ENCODE measurements at regions not wholly inside any gene's neighbourhood (a gene's known extent, or its start where the extent isn't known, plus 50 kb on each side); places are given as distances from the start of the nearest gene placed in this dataset.

DNA sequence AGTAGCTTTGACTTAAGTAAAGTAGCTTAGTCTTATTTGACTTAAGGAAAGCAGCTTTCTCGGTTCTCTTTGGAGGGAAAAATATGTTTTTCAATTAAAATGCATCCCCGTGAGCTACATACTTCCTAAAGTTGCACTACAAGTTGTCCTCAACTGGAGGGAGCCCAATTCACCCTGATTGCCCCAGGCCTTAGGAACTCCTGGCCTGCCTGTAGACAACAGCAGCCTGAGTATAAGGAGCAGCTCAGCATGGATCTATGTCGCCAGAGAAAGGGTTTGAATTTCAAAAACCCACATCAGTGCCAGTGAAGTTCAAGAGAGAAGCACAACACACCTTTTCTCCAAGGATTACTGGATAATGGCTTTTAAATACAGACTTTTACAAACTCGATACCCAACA, 772.0 kb downstream of the TNS3 start:
- Mint-ChIP-seq H3K36me3 (ENCODE audit: unreplicated experiment) (no peaks in the 10 kb centered on the region), H3K27me3 (ENCODE audit: unreplicated experiment) (no peaks in the 10 kb centered on the region), H3K9me3 (ENCODE audit: unreplicated experiment) (no peaks in the 10 kb centered on the region), H3K27ac (ENCODE audit: unreplicated experiment) (no peak overlapping the region), H3K4me1 (ENCODE audit: unreplicated experiment) (peaks cover 37% of the 10 kb centered on the region), H3K4me3 (ENCODE audit: unreplicated experiment) (no peak overlapping the region)
- TF ChIP-seq, protein P1, sequence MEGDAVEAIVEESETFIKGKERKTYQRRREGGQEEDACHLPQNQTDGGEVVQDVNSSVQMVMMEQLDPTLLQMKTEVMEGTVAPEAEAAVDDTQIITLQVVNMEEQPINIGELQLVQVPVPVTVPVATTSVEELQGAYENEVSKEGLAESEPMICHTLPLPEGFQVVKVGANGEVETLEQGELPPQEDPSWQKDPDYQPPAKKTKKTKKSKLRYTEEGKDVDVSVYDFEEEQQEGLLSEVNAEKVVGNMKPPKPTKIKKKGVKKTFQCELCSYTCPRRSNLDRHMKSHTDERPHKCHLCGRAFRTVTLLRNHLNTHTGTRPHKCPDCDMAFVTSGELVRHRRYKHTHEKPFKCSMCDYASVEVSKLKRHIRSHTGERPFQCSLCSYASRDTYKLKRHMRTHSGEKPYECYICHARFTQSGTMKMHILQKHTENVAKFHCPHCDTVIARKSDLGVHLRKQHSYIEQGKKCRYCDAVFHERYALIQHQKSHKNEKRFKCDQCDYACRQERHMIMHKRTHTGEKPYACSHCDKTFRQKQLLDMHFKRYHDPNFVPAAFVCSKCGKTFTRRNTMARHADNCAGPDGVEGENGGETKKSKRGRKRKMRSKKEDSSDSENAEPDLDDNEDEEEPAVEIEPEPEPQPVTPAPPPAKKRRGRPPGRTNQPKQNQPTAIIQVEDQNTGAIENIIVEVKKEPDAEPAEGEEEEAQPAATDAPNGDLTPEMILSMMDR (IDR thresholded peaks at IDR 0.05) = no peak
- no peak for DNase-seq (ENCODE audit: extremely low spot score, unreplicated experiment)

DNA sequence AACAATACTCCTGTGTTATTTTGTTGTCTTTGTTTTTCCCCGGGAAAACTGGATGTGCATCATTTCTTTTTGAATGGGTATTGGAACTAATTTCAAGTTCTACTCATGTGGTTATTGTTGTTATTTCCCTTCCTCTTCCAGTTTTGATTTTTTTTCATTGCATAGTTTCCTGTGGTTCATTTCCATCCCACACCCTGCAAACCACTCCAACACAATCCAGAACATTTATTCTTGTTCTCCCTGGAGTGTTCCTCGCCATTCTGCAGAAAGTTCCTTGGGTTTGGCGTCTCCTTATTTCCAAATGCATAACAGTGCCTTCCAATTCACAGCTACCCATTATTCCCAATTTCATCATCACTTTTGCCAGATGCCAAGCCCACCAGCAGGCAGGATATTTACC, 775.1 kb downstream of the TNS3 start:
- no peak for DNase-seq (ENCODE audit: extremely low spot score, unreplicated experiment)
- Mint-ChIP-seq H3K27ac (ENCODE audit: unreplicated experiment) (no peak overlapping the region), H3K4me1 (ENCODE audit: unreplicated experiment) (peaks cover 22% of the 10 kb centered on the region), H3K9me3 (ENCODE audit: unreplicated experiment) (no peaks in the 10 kb centered on the region), H3K36me3 (ENCODE audit: unreplicated experiment) (no peaks in the 10 kb centered on the region), H3K4me3 (ENCODE audit: unreplicated experiment) (no peak overlapping the region), H3K27me3 (ENCODE audit: unreplicated experiment) (no peaks in the 10 kb centered on the region)
- TF ChIP-seq, protein P1 (IDR thresholded peaks at IDR 0.05) = no peak

DNA sequence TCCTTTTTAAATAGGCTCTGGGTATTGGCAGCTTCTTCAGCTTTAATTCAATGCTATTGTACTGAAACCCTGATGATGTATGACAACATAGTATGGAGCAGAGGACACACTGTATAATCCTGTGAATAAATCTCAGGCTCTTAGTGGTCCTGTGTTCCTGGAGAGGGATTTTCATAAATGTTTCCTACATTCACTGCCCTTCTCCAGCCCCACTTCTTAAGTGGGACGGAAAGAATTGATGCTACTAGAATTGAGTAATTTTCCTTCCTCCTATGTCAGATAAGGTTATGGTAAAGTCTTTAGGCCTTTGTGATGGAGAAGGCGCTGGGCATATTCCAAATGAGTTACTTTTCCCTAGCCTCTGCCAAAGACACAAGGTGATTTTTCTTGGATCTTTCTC, 779.4 kb downstream of the TNS3 start:
- Mint-ChIP-seq H3K27ac (ENCODE audit: unreplicated experiment) (no peak overlapping the region), H3K27me3 (ENCODE audit: unreplicated experiment) (no peaks in the 10 kb centered on the region), H3K4me3 (ENCODE audit: unreplicated experiment) (no peak overlapping the region), H3K9me3 (ENCODE audit: unreplicated experiment) (peaks cover 6% of the 10 kb centered on the region), H3K4me1 (ENCODE audit: unreplicated experiment) (no peaks in the 10 kb centered on the region), H3K36me3 (ENCODE audit: unreplicated experiment) (no peaks in the 10 kb centered on the region)
- DNase-seq (ENCODE audit: extremely low spot score, unreplicated experiment) = no peak
- TF ChIP-seq, protein P1 (IDR thresholded peaks at IDR 0.05) = no peak

DNA sequence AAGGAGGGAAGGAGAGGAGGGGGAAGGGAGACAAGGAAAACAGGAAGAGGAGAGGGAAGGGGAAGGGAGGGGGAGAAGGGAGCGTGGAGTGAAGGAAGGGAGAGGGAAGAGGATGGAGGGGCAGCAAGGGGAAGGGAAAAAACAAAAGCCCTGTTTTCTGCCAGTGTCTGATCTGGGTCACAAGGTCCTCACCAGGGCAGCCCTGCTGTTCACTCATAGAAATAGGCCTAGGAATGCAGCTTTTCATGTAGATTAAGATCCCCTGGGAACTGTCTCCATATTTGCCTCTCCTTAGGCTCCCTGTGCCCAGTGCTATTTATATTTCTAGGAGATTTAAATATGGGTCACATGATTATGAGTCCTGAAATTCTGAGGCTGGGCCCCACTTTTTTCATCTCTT, 790.7 kb downstream of the TNS3 start:
- Mint-ChIP-seq H3K4me1 (ENCODE audit: unreplicated experiment) (peaks cover 13% of the 10 kb centered on the region), H3K27ac (ENCODE audit: unreplicated experiment) (no peak overlapping the region)
- DNase-seq (ENCODE audit: extremely low spot score, unreplicated experiment) = no peak

DNA sequence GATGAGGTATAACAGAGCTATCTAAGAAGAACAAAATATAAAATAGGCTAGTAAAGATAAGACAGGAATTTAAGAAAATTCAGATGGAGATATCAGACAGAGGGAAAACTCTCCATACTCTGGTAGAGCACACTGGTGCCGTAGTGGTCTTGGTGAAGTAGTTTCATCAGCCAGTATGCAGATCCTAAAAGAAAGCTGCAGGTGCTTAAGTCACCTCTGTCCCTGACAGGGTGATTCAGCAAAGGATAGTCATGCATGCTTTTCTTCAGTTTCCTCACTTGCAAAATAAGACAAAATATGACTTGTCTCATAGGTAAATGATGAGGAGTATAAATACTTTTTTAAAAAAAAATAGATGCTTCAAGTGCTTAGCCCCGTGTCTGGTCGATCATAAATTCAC, 794.9 kb downstream of the TNS3 start:
- Mint-ChIP-seq H3K9me3 (ENCODE audit: unreplicated experiment) (peaks cover 3% of the 10 kb centered on the region), H3K27ac (ENCODE audit: unreplicated experiment) (no peak overlapping the region), H3K27me3 (ENCODE audit: unreplicated experiment) (no peaks in the 10 kb centered on the region), H3K4me1 (ENCODE audit: unreplicated experiment) (peaks cover 16% of the 10 kb centered on the region), H3K36me3 (ENCODE audit: unreplicated experiment) (no peaks in the 10 kb centered on the region), H3K4me3 (ENCODE audit: unreplicated experiment) (no peak overlapping the region)
- DNase-seq (ENCODE audit: extremely low spot score, unreplicated experiment) = no peak
- TF ChIP-seq, protein P1 (IDR thresholded peaks at IDR 0.05) = no peak

More for the DNA sequence above, 790.7 kb downstream of the TNS3 start:
- Mint-ChIP-seq H3K4me3 (ENCODE audit: unreplicated experiment) (no peak overlapping the region), H3K36me3 (ENCODE audit: unreplicated experiment) (no peaks in the 10 kb centered on the region), H3K9me3 (ENCODE audit: unreplicated experiment) (no peaks in the 10 kb centered on the region), H3K27me3 (ENCODE audit: unreplicated experiment) (no peaks in the 10 kb centered on the region)
- TF ChIP-seq, protein P1 (IDR thresholded peaks at IDR 0.05) = no peak
